ENCODE measurements at regions not wholly inside any gene's neighbourhood (a gene's known extent, or its start where the extent isn't known, plus 50 kb on each side); places are given as distances from the start of the nearest gene placed in this dataset.

DNA sequence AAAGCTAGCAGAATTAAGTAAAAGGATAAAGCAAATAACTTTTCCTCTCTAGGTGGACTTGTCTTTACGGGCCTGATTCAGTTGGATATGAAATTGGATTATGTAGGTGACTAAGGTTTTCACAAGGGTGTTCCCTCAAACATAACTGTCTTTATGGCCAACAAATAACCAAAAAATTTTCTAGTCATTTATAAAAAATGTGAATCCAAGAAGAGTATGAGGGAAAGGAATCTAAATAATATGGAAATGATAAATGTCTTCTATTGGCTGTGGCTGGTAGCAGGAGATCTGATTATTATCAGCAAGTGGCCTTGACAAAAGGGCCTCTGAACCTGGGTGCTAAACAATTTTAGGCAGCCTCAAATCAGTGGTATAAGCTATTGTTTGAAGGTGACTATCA, 594.0 kb upstream of the UBE2E2 start (continued):
- TF ChIP-seq ZNF709 (CRISPR knock-in tag; IDR thresholded peaks at IDR 0.05) = no peak
- TF ChIP-seq, protein P1, sequence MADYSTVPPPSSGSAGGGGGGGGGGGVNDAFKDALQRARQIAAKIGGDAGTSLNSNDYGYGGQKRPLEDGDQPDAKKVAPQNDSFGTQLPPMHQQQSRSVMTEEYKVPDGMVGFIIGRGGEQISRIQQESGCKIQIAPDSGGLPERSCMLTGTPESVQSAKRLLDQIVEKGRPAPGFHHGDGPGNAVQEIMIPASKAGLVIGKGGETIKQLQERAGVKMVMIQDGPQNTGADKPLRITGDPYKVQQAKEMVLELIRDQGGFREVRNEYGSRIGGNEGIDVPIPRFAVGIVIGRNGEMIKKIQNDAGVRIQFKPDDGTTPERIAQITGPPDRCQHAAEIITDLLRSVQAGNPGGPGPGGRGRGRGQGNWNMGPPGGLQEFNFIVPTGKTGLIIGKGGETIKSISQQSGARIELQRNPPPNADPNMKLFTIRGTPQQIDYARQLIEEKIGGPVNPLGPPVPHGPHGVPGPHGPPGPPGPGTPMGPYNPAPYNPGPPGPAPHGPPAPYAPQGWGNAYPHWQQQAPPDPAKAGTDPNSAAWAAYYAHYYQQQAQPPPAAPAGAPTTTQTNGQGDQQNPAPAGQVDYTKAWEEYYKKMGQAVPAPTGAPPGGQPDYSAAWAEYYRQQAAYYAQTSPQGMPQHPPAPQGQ (CRISPR knock-in tag; IDR thresholded peaks at IDR 0.05; ENCODE audit: borderline replicate concordance) = no peak

DNA sequence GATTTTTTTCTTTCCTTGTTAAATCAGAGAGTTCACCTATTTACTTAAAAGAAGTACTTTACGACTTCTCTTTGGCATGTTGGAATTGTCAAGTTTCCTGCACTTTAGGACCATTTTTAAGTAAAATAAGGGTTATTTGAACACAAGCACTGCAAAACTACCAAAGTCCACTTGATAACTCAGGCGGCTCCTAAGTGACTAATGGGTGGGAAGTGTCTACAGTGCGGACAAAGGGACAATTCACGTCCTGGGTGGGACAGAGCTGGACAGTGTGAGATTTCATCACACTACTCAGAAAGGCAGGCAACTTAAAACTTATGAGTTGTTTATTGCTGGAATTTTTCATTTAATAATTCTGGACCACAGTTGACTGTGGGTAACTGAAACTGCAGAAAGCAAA, 590.2 kb upstream of the UBE2E2 start:
- no peaks in the 10 kb centered on the region for H3K9me3 ChIP-seq (ENCODE audit: low read length)
- FAIRE-seq (peak; percentile 67), DNase-seq (ENCODE audit: low spot score) (peak; percentile 67), ATAC-seq (peak; percentile 92)
- H2AFZ ChIP-seq (ENCODE audit: low read length) = no peak overlapping the region
- H3K4me3 ChIP-seq (replicated peaks in 1 of 3; ENCODE audit: insufficient read depth in 1 of 3, low read depth in 2 of 3, low read length in 3 of 3) = no peak overlapping the region
- peaks cover 14% of the 10 kb centered on the region for H3K4me1 ChIP-seq (ENCODE audit: insufficient read depth, low read length)
- no TSS peak for BruUV-seq (replicated peaks)
- intact Hi-C loops (cut with micrococcal nuclease; ENCODE audit: unreplicated experiment) (loop anchor here (5.0 kb wide), 1 partner anchor 46 kb away; no protein-coding TSS in a partner anchor), in situ Hi-C loops (cut with HindIII; ENCODE audit: extremely low pct_ligation_motif_present, low pct_unique_long_range_greater_than_20kb) (no loop called here)
- 0% methylated on average over 4 of the region's 4 CpGs for WGBS (ENCODE audit: low lambda C conversion rate)
- no peaks in the 10 kb centered on the region for H3K79me2 ChIP-seq (ENCODE audit: insufficient read depth, low read length)
- H3K4me2 ChIP-seq (ENCODE audit: low read depth, low read length) = peak overlapping the region; percentile 41
- no peaks in the 10 kb centered on the region for H4K20me1 ChIP-seq (ENCODE audit: insufficient read depth, low read length)
- H3K36me3 ChIP-seq (replicated peaks in 1 of 2; ENCODE audit: control insufficient read depth in 1 of 2, insufficient read depth in 2 of 2, low read length in 2 of 2) = no peaks in the 10 kb centered on the region
- ChIA-PET POLR2A (no interaction called here), CTCF (ENCODE audit: low intra/inter-chr PET ratio, low total read pairs) (no interaction called here)
- H3K27ac ChIP-seq (ENCODE audit: extremely low read length, insufficient read depth, low read length) = no peak overlapping the region
- no peaks in the 10 kb centered on the region for H3K27me3 ChIP-seq (ENCODE audit: control insufficient read depth in 1 of 2, insufficient read depth in 2 of 2, low read length in 2 of 2)
- no peak overlapping the region for H3K9ac ChIP-seq (ENCODE audit: insufficient read depth, low read depth, low read length)
- peak; percentile 25; the same call in 1 of the 2 replicates for TF ChIP-seq ZMYM4 (CRISPR knock-in tag; IDR thresholded peaks at IDR 0.05)
- no peak for TF ChIP-seq PRPF4 (IDR thresholded peaks at IDR 0.05; ENCODE audit: low read depth, low read length, poor library complexity, severe bottlenecking)
- no peak for TF ChIP-seq KMT2A (CRISPR knock-in tag; IDR thresholded peaks at IDR 0.05)
- no peak for TF ChIP-seq ZNF225 (CRISPR knock-in tag; IDR thresholded peaks at IDR 0.05)
- no peak for TF ChIP-seq ATF1 (CRISPR knock-in tag; IDR thresholded peaks at IDR 0.05)
- TF ChIP-seq ZNF446 (CRISPR knock-in tag; IDR thresholded peaks at IDR 0.05) = no peak
- no peak for TF ChIP-seq ZNF333 (CRISPR knock-in tag; IDR thresholded peaks at IDR 0.05; ENCODE audit: borderline replicate concordance)
- no peak for TF ChIP-seq FOXA1 (IDR thresholded peaks at IDR 0.05)
- 0 out of 2 replicates have a peak, but pooled peaks have one; percentile 4 for TF ChIP-seq FOXA1 (CRISPR knock-in tag; IDR thresholded peaks at IDR 0.05)
- TF ChIP-seq CEBPB (IDR thresholded peaks at IDR 0.05; ENCODE audit: borderline replicate concordance, low read depth, low read length) = 0 out of 2 replicates have a peak, but pooled peaks have one; percentile 22
- peak; percentile 59; the same call in 1 of the 2 replicates for TF ChIP-seq CEBPG (CRISPR knock-in tag; IDR thresholded peaks at IDR 0.05)
- TF ChIP-seq HNRNPUL1 (IDR thresholded peaks at IDR 0.05; ENCODE audit: low read depth, low read length) = no peak
- TF ChIP-seq ZNF766 (CRISPR knock-in tag; IDR thresholded peaks at IDR 0.05; ENCODE audit: borderline replicate concordance) = no peak
- TF ChIP-seq FOXK1 (CRISPR knock-in tag; IDR thresholded peaks at IDR 0.05; ENCODE audit: borderline replicate concordance, low read depth) = no peak
- TF ChIP-seq MAX (IDR thresholded peaks at IDR 0.05) = no peak
- no peak for TF ChIP-seq ZNF282 (IDR thresholded peaks at IDR 0.05; ENCODE audit: partially characterized antibody)
- no peak for TF ChIP-seq THAP7 (CRISPR knock-in tag; IDR thresholded peaks at IDR 0.05)
- TF ChIP-seq, protein P2, sequence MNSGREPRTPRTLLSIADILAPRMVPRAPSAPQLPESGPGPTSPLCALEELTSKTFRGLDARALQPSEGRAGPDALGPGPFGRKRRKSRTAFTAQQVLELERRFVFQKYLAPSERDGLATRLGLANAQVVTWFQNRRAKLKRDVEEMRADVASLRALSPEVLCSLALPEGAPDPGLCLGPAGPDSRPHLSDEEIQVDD (CRISPR knock-in tag; IDR thresholded peaks at IDR 0.05; ENCODE audit: borderline replicate concordance) = no peak
- no peak for TF ChIP-seq SNRNP70 (IDR thresholded peaks at IDR 0.05; ENCODE audit: low read depth, low read length)

All from HepG2 (cell line).